H54 (cell line): ENCODE measurements at regions not wholly inside any gene's neighbourhood (a gene's known extent, or its start where the extent isn't known, plus 50 kb on each side); places are given as distances from the start of the nearest gene placed in this dataset.
"Not testable (repeated sequence)": the region's sequence is repeated elsewhere in the genome, so short reads cannot be mapped to it uniquely, and the experiment has no call there.

Source experiments
- DNase-seq: peaks from one replicate; pipeline ENCODE4 v3.0.0; 2011; ENCODE audit warnings: low spot score, mixed read lengths; ENCODE audit not compliant: insufficient read length
- FAIRE-seq: peaks from 3 replicates; lab custom pipeline; 2011; peaks lifted over from hg19 to GRCh38; lab: Jason Lieb, UNC
- POLR2A ChIP-seq: IDR thresholded peaks from 2 replicates; pipeline ENCODE4 v1.6.1; 2011; ENCODE audit warnings: low read depth, mild to moderate bottlenecking, low read length

DNA sequence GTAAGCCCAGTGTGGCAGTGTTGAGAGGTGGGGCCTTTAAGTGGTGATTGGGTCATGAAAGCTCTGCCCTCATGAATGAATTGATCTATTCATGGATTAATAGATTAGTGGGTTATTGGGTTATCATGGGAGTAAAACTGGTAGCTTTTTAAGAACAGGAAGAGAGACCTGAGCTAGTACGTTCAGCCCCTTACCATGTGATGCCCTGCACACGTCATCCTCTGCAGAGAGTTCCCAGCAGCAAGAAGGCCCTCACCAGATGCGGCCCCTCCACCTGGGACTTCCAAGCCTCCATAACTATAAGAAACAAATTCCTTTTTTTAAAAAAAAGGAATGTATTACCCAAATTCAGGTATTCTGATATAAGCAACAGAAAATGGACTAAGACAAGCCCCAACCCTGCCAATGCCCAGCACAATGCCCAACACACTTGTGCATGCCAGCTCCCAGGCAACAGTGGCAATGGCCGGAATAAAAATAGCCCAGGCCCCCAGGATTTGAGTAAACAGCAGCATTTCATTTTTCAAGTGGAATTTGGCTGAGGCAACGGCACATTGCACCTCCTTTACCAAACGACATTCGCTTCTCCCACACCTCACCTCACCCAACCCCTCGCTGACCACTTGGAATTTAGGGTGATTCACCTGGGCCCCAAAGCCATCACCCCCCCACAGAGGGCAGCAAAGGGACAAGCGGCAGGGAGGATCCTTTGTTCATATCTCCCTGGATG, 215.9 kb downstream of the TOMM20 start:
- DNase-seq, result no peak
- no peak for TF ChIP-seq POLR2A
- FAIRE-seq, result no peak

DNA sequence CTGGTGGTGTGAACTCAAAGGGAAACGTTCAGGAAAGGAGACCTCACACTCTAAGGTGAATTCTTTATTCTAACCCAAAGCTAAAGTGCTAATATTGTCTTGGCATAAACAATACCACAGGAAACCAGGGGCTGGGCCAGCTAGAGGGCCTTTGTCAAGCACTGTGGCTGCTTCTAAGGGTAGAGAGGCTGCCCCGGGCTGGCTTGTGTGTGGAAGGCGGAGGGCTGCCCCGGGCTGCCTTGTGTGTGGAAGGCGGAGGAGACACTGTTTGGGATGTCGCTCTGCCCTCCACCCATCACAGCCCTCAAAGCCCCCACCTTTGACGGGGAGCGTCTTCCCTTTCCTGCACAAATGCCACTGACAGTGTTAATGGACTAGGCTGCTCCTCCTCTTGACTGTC, 216.8 kb downstream of the TOMM20 start:
- no peak for DNase-seq
- TF ChIP-seq POLR2A, result no peak
- no peak for FAIRE-seq

DNA sequence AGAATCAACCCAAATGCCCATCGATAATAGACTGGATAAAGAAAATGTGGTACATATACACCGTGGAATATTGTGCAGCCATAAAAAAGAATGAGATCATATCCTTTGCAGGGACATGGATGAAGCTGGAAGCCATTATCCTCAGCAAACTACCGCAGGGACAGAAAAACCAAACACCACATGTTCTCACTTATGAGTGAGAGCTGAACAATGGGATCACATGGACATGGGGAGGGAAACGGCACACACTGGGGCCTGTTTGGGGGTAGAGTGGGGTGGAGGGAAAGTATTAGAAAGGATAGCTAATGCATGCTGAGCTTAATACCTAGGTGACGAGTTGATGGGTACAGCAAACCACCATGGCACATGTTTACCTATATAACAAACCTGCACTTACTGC, 217.5 kb downstream of the TOMM20 start:
- not testable (repeated sequence) for FAIRE-seq, DNase-seq

DNA sequence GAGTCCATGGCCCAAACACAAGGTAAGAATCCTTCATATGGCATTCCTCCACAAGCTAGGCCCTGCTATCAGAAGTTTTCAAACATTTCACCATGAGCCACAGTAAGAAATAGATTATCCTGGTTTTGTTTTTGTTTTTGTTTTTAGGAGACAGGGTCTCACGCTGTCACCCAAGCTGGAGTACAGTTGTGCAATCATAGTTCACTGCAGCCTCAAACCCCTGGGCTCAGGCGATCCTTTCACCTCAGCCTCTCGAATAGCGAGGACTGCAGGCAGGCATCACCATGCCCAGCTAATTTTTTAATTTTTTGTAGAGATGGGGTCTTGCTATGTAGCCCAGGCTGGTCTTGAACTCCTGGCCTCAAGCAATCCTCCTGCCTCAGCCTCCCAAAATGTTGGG, 218.8 kb downstream of the TOMM20 start:
- DNase-seq (no peak), FAIRE-seq (no peak)
- TF ChIP-seq POLR2A, result no peak

DNA sequence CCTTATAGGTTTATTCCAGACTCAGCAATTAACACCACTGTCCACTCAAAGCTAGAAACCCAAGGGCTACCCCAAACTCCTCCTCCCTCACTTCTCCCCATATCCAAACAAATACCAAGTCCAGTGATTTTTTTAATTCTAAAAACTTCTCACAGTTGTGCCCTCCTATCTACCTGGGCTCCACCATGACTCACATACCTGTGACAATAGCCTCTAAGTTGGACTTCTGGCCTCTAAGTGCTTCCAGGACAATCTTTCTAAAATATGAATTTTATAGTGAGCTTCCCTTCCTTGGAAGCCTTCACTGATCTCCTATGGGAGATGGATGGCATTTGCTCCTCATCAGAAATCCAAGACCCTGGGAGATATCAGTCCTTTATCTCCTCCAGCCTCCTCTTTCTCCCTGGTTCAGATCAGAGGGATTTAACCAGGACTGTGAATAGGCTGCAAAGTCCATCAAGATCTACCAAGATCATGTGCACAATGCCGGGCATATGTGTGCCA, 219.3 kb downstream of the TOMM20 start:
- FAIRE-seq, result no peak
- no peak for DNase-seq
- TF ChIP-seq POLR2A, result no peak

DNA sequence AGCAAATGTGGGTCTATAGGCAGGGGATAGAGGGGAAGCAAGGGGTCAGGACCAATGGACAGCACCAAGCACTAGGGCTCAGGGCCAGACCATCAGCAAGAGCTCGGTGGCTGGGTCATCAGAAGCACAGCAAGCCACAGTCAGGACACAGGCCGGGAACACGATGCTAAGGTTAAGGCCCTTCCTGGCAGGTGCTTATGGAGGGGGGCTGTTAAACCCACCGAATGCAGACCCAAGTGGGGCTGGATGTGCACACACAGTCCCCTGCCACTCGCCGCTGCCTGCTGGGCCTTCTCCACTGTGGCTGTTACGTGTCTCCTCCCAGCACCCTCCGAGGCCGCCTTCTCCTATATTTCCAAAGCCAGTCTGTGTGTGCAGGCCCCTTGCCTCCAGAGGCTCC, 220.1 kb downstream of the TOMM20 start:
- no peak for DNase-seq
- TF ChIP-seq POLR2A, result no peak
- FAIRE-seq, result no peak

DNA sequence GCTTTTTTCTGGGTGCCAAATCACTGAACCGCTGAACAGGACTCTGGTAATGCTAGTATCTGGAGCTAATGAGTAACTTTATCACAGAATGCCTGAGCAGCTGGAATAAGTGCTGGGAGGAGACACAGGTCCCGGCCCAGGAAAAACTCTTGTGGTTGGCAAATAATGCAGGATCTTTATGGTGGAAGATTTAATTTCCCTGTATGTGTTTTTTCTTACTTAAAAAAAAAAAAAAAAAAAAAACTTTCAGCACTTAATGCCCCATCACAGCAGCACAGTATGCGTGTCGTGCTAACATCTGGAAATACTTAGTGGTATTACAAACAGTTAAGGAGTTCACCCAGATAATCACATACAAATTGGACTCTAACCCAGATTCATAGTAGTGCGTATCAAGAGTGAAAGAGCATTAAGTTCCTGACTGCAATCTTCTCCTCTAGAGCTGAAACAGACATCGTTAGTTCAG, 220.7 kb downstream of the TOMM20 start:
- DNase-seq, result no peak
- FAIRE-seq, result no peak
- TF ChIP-seq POLR2A, result no peak

DNA sequence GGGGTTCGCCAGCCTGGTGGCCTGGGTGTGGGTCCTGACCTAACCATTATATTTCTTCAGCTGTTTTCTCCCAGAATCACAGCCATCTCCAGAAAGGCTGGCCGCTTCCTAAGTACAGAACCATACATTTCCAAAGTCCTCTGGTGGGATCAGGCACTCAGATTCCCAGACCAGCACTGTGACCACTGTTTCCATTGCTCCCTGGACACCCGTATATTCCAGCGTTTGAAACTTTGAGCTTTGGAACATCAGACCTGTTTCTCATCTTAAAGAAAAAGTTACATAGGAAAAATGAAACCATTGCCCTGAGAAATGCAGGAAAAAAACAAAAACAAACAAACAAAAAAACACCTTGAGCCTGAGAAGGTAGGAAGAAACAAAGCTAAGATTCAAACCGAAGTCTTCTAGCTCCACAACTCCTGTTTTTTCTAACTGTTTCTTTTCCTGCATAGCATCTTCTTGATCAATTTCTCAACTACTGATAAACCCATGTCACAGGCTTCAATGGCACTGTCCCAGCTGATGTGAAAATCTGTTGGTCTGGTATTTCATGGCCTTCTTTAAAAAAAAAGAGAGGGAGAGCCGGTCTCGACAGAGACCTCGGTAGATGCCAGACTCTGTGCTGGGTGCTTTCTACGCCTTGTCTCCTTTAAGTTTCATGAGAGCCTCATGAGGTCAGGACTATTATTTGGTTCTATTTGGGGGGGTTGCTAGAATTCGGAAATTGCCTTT, 221.3 kb downstream of the TOMM20 start:
- DNase-seq, result no peak
- no peak for TF ChIP-seq POLR2A
- FAIRE-seq, result no peak

DNA sequence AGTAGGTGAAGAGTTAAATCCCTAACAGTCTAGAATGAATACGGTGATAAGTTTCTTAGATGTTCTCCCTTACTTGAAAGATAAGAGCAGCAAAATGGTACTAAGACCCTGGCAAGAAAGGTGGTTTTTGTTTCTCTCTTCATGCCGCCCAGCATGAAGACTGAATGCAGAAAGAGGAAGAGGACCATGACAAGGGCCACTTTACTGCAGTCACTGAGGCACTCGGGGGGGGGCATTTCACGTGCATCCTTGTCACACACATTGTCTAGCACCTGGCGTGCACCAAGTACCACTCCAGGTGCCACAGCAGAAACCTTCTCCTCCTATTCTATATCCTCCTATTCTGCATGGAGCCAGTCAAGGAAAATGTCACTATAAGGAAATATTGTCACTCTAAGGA, 222.0 kb downstream of the TOMM20 start:
- TF ChIP-seq POLR2A, result no peak
- DNase-seq (no peak), FAIRE-seq (no peak)

DNA sequence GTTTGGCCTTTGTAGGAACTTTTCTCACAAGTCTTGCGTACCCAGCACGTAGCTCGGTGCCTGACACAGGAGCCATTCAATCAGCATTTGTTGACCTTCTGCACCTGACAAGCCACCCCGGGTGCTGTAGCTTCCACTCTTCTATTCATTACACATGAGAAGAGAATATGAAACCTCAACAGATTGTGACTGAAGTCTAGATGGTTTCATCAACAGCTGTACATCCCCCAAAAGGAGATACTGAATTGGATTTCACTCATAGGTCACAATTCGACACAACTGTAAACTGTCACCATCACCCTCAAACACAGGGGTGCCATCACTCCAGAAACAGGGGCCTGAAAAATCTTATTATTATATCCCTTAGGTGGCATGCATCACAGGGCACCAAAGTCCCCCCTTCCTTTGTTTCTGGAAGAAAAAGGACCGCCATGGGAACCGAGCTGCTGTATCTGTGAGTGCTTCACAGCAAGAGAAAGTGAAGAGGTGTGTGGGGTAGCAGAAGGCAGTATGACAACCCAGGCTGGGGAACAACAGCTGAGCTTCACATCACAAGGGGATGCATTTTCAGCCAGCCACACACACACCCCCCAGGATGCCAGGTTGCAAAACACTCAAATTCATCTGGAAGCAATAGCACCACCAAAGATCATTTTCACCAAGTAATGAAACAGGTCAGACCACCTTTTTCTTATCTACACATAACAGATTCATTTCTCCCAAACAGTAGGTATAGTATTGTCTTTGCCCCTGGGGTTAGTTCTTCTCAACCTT, 225.7 kb downstream of the TOMM20 start:
- FAIRE-seq (no peak), DNase-seq (no peak)
- no peak for TF ChIP-seq POLR2A

DNA sequence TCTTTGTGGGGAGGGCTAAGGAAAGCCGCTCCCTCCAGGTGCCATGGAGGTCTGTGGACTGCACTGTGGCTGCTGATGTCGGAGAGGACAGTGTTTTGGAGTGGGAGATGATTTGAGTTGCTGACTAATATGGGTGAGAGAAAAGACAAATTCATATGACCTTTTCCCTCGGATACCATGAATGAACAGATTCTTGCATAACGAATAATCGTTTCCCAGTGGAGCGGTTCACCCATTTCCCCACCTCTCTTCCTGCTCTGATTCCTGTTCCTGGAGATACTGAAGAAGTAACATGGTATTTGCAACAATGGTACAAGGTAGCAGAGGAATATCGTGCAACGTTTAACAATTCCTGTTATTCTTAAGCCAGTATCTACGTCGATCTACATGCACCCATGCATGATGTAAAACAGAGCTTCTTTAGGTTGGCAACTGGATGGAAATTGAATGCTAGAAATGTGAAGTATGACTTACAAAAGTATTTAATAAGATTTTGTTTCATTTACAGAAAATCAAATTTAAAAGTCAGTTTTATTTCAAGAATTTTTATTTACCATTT, 227.1 kb downstream of the TOMM20 start:
- DNase-seq (no peak), FAIRE-seq (no peak)
- no peak for TF ChIP-seq POLR2A

DNA sequence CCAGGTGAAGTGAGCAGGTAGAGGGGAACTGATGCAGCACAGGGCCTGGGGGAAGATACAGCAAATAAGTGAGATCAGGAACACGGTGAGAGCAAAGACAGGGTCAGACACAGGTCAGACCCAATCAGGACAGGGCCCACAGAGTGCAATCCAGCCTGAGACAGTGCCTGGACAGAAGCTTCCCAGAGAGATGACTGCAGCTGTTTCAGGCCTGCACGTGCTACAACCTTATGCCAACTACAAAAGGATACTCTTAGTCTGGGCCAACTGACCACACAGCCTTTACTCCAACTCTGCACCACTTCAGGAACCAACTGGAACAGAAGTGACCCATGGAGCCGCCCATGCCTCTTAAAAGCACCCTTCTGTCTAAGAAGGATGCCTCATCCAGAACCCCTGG, 228.0 kb downstream of the TOMM20 start:
- no peak for FAIRE-seq
- DNase-seq, result no peak
- no peak for TF ChIP-seq POLR2A

DNA sequence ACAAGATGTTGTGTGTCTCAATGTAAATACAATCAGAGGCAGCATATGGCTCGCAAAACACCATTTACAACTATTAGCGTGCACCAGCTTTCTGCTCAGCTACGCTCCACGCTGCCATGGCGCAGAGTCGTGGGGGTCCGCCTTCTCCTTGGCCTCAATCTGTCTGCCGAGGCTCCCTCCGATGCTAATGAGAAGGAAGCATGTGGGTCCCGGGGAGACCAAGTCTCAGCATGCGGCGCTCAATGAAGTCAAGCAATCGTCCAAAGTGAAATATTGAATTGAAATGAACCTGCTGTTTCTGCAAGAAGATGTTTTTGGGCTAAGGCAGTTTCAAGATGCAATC, 228.9 kb downstream of the TOMM20 start:
- no peak for DNase-seq
- no peak for TF ChIP-seq POLR2A
- no peak for FAIRE-seq
